SH-SY5Y (cell line): ENCODE measurements at regions not wholly inside any gene's neighbourhood (a gene's known extent, or its start where the extent isn't known, plus 50 kb on each side); places are given as distances from the start of the nearest gene placed in this dataset.

Source experiments
- GATA2 ChIP-seq: IDR thresholded peaks from 2 replicates; pipeline ENCODE4 v1.6.1; 2011; ENCODE audit warnings: mild to moderate bottlenecking, low read depth, low read length
- GATA3 ChIP-seq: IDR thresholded peaks from 2 replicates; pipeline ENCODE4 v1.6.1; 2011; ENCODE audit warnings: low read depth, mild to moderate bottlenecking, low read length, moderate library complexity

DNA sequence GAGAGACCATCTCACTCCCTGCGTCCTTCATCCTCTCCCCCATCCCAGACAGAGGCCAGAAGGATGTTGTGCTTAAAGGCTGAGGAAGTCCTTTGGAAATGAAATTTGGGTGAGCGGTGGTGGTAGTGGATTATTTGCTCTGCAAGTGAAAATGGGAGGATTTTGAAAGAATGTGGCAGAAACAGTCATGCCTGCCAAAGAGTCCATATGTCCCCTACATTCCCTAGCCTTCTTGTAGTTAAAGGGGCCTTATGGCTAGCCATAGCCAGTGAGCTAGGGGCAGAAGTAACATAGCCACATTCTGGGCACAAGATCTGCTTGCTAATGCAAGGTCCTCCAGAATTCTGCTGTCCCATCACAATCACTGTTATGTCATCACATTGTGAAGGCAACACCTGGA, 360.2 kb upstream of the TSHZ3 start:
- TF ChIP-seq GATA2 (no peak), GATA3 (no peak)
